ENCODE measurements at regions not wholly inside any gene's neighbourhood (a gene's known extent, or its start where the extent isn't known, plus 50 kb on each side); places are given as distances from the start of the nearest gene placed in this dataset.
A peak's percentile ranks its signal among the peaks of the same experiment; 100 is the strongest.

DNA sequence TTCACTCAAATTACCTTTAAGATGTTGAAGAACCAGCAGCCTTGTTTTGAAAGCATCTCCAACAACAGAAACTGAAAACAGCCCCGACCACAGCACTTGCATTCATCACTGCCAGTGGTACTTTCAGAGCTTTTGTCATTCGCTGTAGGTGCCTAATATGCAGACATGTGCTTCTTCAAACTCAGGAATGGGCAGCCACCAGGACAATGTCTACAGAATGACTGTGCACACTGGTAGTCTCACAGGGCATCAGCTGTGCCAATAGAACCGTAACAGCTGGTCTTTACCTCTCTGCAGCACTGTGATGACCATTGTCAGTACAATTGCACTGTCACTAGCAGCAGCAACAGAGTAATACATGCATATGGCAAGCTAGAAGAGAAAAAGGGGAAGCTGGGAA lies 1149.7 kb downstream of the STPG2 start:
- H3K4me1 Mint-ChIP-seq = no peaks in the 10 kb centered on the region
- H3K27ac Mint-ChIP-seq = no peak overlapping the region
- TF ChIP-seq, protein P1, sequence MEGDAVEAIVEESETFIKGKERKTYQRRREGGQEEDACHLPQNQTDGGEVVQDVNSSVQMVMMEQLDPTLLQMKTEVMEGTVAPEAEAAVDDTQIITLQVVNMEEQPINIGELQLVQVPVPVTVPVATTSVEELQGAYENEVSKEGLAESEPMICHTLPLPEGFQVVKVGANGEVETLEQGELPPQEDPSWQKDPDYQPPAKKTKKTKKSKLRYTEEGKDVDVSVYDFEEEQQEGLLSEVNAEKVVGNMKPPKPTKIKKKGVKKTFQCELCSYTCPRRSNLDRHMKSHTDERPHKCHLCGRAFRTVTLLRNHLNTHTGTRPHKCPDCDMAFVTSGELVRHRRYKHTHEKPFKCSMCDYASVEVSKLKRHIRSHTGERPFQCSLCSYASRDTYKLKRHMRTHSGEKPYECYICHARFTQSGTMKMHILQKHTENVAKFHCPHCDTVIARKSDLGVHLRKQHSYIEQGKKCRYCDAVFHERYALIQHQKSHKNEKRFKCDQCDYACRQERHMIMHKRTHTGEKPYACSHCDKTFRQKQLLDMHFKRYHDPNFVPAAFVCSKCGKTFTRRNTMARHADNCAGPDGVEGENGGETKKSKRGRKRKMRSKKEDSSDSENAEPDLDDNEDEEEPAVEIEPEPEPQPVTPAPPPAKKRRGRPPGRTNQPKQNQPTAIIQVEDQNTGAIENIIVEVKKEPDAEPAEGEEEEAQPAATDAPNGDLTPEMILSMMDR (IDR thresholded peaks at IDR 0.05) = no peak

DNA sequence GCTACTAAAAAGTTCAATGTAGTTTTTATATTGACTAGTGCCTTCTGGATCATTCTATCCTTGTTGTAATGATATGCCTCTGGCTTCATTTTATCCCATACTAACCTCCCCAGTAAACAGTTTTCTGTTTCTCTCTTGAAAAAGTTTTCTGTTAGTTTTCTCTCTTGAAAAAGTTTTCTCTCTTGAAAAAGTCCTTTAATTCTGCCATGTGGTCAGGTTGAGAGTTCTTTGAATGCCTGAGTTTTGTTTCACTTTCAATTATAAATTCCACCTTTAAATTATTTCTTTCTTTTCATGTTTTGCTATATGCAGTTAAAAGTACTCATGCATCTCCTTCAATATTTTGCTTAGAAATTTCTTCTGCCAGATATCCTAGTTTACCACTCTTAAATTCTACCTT lies 1139.6 kb downstream of the STPG2 start:
- no peaks in the 10 kb centered on the region for H3K9me3 Mint-ChIP-seq
- H3K27me3 Mint-ChIP-seq (ENCODE audit: low read depth, poor library complexity) = peaks cover 3% of the 10 kb centered on the region

More for the DNA sequence above, 1149.7 kb downstream of the STPG2 start:
- DNase-seq = no peak
- Mint-ChIP-seq H3K9me3 (no peaks in the 10 kb centered on the region), H3K4me3 (no peak overlapping the region), H3K27me3 (ENCODE audit: low read depth, poor library complexity) (peaks cover 8% of the 10 kb centered on the region), H3K36me3 (ENCODE audit: low read depth) (no peaks in the 10 kb centered on the region)

DNA sequence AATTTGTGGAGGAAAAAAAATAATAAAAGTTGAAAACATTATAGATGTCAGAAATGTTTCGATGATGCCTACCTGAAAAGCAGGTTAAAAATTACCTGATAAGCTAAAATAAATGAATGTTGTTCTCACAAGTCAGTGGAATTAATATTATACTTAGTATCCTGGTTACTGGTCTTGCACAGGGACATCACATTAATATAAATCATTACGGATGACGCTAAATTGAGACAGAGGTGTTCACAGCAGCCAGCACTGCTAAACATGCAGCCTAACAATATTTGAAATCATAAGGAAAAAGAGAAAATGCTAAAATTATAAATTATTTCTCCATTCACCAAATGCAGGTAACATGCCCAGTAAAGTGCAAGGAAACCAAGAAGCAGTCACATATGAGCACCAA lies 1130.0 kb downstream of the STPG2 start:
- no peak for DNase-seq
- Mint-ChIP-seq H3K27ac (no peak overlapping the region), H3K9me3 (no peaks in the 10 kb centered on the region), H3K36me3 (ENCODE audit: low read depth) (no peaks in the 10 kb centered on the region), H3K4me1 (peaks cover 28% of the 10 kb centered on the region), H3K27me3 (ENCODE audit: low read depth, poor library complexity) (no peaks in the 10 kb centered on the region), H3K4me3 (no peak overlapping the region)
- TF ChIP-seq, protein P1 (IDR thresholded peaks at IDR 0.05) = no peak

More for the DNA sequence above, 1139.6 kb downstream of the STPG2 start:
- Mint-ChIP-seq H3K27ac (no peak overlapping the region), H3K4me1 (peaks cover 5% of the 10 kb centered on the region), H3K4me3 (no peak overlapping the region), H3K36me3 (ENCODE audit: low read depth) (no peaks in the 10 kb centered on the region)
- no peak for DNase-seq
- TF ChIP-seq, protein P1 (IDR thresholded peaks at IDR 0.05) = no peak

DNA sequence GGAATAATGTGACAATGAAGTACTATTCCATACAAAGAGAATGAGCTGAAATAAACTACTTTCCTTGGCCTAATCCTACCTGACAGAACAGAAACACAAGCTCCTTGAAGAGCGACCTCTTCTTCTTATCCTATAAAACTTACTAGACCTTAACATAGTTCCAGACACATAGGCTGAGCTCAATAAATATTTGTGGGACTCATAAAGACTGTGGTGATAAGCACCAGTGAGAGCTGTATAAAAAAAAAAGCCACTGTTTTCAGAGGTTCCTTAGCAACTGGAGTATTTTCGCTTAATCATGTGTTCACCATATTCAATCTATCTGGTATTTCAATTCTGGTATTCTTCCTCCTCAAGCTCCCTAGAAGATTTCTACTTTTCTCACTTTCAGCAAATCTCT lies 1129.6 kb downstream of the STPG2 start:
- TF ChIP-seq, protein P1 (IDR thresholded peaks at IDR 0.05) = no peak
- no peak for DNase-seq
- Mint-ChIP-seq H3K4me3 (no peak overlapping the region), H3K9me3 (no peaks in the 10 kb centered on the region), H3K36me3 (ENCODE audit: low read depth) (no peaks in the 10 kb centered on the region), H3K27me3 (ENCODE audit: low read depth, poor library complexity) (no peaks in the 10 kb centered on the region), H3K4me1 (peaks cover 27% of the 10 kb centered on the region), H3K27ac (peak overlapping the region; percentile 74)

DNA sequence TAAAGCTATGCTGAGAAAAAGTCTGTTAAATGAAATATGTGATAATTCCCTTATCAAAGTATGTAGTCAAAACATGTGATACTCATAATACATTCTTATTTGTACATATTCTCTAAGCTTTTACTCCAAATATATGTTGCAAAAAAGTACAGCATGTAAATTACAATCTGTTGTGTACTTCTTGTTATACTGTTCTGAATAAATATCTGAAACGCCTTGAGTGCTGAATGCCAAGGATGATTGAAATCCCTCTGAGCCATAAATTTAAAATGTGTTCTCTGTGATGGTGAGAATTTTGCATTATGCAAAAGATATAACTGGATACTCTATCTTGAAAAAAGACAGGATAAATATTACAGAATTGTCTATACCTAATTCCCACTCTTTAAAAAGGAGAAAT lies 1128.0 kb downstream of the STPG2 start:
- Mint-ChIP-seq H3K4me3 (no peak overlapping the region), H3K27me3 (ENCODE audit: low read depth, poor library complexity) (no peaks in the 10 kb centered on the region), H3K27ac (no peak overlapping the region), H3K36me3 (ENCODE audit: low read depth) (no peaks in the 10 kb centered on the region), H3K9me3 (no peaks in the 10 kb centered on the region), H3K4me1 (peaks cover 22% of the 10 kb centered on the region)
- TF ChIP-seq, protein P1 (IDR thresholded peaks at IDR 0.05) = no peak
- no peak for DNase-seq

DNA sequence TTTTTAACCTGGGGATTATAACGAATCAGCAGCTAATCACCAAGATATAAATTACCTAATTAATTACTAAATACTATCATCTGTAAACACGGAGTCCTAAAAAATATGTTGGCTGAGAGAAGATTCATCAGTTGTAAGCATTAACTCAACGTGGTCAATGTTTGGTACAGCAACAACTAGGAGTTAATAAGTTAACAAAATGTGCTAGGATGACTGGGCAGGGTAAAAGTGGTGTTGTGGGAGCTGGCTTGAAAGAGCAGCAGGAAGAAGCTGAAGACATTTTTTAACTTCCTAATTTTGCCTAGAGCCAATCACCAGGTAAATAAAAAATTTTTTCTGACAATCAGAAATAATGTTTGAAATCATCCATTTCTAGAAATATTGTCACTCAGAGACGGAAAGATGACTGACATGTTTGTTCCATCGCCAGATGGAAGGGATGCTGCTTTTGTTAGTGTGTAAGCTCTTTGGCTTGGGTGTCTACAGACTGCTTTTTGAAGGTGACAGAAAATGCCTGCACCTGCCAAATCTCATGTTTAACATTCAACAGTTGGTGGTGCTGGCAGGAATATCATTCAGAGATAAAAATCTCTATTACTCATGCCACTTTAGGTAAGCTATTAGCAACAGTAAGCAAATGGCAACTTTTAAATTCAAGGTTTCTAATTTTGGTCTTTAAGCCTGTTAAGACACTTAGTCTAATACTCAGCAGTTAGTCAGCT lies 1126.9 kb downstream of the STPG2 start:
- Mint-ChIP-seq H3K36me3 (ENCODE audit: low read depth) (no peaks in the 10 kb centered on the region), H3K4me3 (no peak overlapping the region), H3K27ac (no peak overlapping the region), H3K27me3 (ENCODE audit: low read depth, poor library complexity) (no peaks in the 10 kb centered on the region), H3K4me1 (peaks cover 12% of the 10 kb centered on the region), H3K9me3 (no peaks in the 10 kb centered on the region)
- DNase-seq = no peak
- TF ChIP-seq, protein P1 (IDR thresholded peaks at IDR 0.05) = no peak
